ENCODE measurements at regions not wholly inside any gene's neighbourhood (a gene's known extent, or its start where the extent isn't known, plus 50 kb on each side); places are given as distances from the start of the nearest gene placed in this dataset.

DNA sequence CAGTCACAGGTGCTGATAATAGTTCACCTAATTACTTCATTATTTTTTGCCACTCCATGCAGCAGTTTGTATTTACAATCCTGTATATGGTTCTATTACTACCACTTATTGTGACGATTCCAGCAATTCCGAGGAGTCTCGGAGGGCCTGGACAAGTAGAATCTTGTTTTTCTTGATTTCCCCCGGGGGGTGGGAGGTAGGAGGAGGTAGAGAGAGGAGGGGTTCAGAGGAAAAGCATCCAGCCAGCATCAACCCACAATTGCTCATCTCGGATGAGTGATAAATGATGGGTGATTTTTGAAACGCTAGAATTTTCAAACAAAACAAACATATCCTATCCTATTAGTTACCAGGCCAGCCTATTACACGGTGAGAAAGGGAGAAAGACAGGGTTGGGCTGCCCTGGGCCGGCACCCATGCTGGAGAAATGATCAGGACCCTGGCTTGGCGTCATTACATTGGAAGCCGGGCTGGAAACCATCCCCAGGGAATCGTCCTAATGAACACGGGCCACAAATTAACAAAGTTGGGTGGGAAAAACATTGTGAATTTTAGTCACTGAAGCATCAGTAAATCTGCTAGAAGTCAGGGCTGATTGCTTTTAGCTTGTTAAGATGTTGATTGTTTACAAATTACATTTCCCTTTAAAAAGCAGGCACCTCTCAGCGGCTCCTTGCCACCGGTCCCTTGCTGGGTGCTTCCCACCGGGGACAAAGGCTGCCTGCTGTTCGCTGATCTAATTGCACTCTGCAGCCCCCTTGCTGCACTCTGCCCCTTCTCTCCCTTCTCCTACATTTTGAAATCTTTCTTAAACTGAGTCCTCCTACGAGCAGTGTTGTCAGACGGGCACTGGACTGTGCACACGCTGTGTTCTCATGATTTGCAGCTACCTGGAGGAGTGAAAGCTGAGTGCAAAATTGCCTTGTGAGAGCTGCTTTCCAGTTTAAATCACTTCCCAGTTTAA lies 95.5 kb downstream of the FAM204A start:
- no peak for TF ChIP-seq POLR2A (IDR thresholded peaks at IDR 0.05)
- TF ChIP-seq, protein P1, sequence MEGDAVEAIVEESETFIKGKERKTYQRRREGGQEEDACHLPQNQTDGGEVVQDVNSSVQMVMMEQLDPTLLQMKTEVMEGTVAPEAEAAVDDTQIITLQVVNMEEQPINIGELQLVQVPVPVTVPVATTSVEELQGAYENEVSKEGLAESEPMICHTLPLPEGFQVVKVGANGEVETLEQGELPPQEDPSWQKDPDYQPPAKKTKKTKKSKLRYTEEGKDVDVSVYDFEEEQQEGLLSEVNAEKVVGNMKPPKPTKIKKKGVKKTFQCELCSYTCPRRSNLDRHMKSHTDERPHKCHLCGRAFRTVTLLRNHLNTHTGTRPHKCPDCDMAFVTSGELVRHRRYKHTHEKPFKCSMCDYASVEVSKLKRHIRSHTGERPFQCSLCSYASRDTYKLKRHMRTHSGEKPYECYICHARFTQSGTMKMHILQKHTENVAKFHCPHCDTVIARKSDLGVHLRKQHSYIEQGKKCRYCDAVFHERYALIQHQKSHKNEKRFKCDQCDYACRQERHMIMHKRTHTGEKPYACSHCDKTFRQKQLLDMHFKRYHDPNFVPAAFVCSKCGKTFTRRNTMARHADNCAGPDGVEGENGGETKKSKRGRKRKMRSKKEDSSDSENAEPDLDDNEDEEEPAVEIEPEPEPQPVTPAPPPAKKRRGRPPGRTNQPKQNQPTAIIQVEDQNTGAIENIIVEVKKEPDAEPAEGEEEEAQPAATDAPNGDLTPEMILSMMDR (IDR thresholded peaks at IDR 0.05) = no peak
- H3K27me3 ChIP-seq = no peaks in the 10 kb centered on the region
- H3K4me3 ChIP-seq = no peak overlapping the region
- intact Hi-C loops (cut with DNase I; ENCODE audit: low total_unique reads) = loop anchor here (10.0 kb wide), 1 partner anchor 712 kb away; no protein-coding TSS in a partner anchor
- no peaks in the 10 kb centered on the region for H3K4me1 ChIP-seq
- no peak overlapping the region for H3K27ac ChIP-seq
- H3K36me3 ChIP-seq (ENCODE audit: low read depth, missing control alignments) = no peaks in the 10 kb centered on the region
- DNase-seq = no peak
- 68 to 76% methylated on average over 19 of the region's 19 CpGs for WGBS, 2 donors
- H3K9me3 ChIP-seq = no peaks in the 10 kb centered on the region

DNA sequence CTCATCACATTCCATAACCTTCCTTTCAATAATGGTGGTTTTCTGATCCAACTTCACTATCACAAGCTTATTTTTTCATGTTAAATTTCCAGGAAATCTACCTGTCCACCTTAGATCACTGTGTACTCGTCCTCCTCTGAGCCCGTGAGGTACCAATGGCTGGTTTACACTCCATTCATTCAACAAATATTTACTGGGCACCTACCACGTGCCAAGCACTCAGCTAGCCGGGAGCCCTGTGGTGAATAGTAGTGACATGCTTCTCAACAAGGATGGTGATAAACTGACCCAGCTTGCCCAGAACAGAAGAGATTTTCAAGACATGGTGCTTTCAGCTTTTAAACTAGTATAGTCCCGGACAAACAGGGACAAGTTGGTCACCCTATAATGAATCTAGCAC lies 98.2 kb downstream of the FAM204A start:
- Histone ChIP-seq H3K4me3 (no peak overlapping the region), H3K9me3 (no peaks in the 10 kb centered on the region), H3K27ac (no peak overlapping the region), H3K36me3 (ENCODE audit: low read depth, missing control alignments) (no peaks in the 10 kb centered on the region), H3K4me1 (no peaks in the 10 kb centered on the region), H3K27me3 (no peaks in the 10 kb centered on the region)
- intact Hi-C loops (cut with DNase I; ENCODE audit: low total_unique reads) = loop anchor here (10.0 kb wide), 1 partner anchor 709 kb away; no protein-coding TSS in a partner anchor
- WGBS, 2 donors = 78 to 84% methylated on average over 5 of the region's 5 CpGs
- no peak for DNase-seq
- TF ChIP-seq POLR2A (IDR thresholded peaks at IDR 0.05) = no peak
- TF ChIP-seq, protein P1 (IDR thresholded peaks at IDR 0.05) = no peak

DNA sequence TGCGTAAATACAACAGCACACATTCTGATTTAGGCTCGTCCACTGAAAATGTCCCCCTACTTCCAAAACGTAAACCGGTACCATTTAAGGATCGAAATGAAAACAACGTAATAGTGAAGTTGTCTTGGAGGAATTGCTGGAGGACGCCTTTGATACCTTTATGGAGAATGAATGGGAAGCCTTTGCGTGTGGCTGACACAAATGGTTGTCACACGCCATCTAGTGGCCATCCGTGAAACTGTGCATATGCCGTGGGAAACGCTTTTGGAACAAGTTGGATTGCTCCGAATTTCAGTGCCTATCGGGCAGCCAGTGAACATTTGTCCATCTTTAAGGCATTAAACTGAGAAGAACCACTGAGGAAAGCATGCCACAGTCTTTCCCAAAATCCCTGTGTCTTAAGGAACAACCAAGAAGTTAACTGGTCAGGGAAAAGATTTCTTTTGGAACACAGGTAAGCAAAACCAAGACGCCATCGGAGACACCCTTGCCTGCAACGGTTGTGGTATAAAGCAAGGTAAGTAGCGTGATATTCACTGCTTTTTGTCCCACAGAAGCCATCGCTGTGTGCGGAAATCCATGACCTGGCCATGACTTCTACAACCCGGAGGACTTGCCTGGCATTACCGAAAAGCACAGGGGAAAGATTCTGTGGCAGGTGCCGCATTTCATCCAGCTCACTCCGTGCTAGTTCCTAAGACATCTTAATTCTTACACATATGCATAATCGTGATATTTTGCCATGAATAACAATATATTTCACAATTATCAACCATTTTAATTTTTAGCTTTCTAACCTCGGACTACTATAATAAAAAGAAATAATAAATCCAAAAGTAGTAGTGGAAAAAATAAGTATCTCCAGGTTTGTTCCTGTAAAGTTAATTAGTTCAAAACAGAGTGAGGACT lies 100.6 kb downstream of the FAM204A start:
- no peaks in the 10 kb centered on the region for H3K36me3 ChIP-seq (ENCODE audit: low read depth, missing control alignments)
- H3K9me3 ChIP-seq = no peaks in the 10 kb centered on the region
- H3K4me3 ChIP-seq = peak overlapping the region in 1 of 2 donors; percentile 2
- H3K27ac ChIP-seq = no peak overlapping the region
- no peaks in the 10 kb centered on the region for H3K4me1 ChIP-seq
- TF ChIP-seq, protein P1 (IDR thresholded peaks at IDR 0.05) = peak; percentile 89 to 96 (median 92)
- TF ChIP-seq POLR2A (IDR thresholded peaks at IDR 0.05) = no peak
- DNase-seq = peak; percentile 93
- H3K27me3 ChIP-seq = no peaks in the 10 kb centered on the region
- WGBS, 2 donors = 12 to 15% methylated on average over 26 of the region's 26 CpGs
- intact Hi-C loops (cut with DNase I; ENCODE audit: low total_unique reads) = loop anchor here (10.0 kb wide), 1 partner anchor 707 kb away; no protein-coding TSS in a partner anchor

DNA sequence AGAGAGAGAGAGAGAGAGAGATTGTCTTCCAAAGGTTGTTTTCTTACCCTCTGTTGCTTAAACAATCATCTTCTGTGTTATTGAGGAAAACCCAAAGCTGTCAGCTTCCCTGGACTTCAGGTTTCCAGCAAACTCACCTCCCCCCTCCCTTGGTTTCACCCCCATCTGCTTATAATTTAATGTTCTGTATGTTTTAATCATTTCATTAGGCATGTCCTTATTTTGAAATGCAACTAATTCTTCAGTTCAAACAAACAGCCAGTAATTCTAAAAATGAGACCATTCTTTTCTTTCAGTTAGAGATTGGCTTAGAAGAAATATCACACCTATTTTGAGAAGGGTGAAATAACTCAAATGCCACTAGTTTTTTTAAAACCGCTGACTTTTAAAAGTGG lies 102.9 kb downstream of the FAM204A start:
- TF ChIP-seq, protein P1 (IDR thresholded peaks at IDR 0.05) = no peak
- TF ChIP-seq POLR2A (IDR thresholded peaks at IDR 0.05) = no peak
- H3K4me3 ChIP-seq = no peak overlapping the region
- H3K36me3 ChIP-seq (ENCODE audit: low read depth, missing control alignments) = no peaks in the 10 kb centered on the region
- H3K27ac ChIP-seq = no peak overlapping the region
- no peaks in the 10 kb centered on the region for H3K27me3 ChIP-seq
- H3K9me3 ChIP-seq = no peaks in the 10 kb centered on the region
- intact Hi-C loops (cut with DNase I; ENCODE audit: low total_unique reads) = no loop called here
- no peaks in the 10 kb centered on the region for H3K4me1 ChIP-seq
- 76 to 85% methylated on average over 1 of the region's 1 CpG for WGBS, 2 donors
- no peak for DNase-seq
